Stimulated activated naive CD8-positive, alpha-beta T cell treated with anti-CD3 and anti-CD28 coated beads, Interleukin-15, Interleukin-2, amounts not matched to agents 100 U/mL and 50 U/mL, for 24 hours (primary cell): ENCODE measurements at regions not wholly inside any gene's neighbourhood (a gene's known extent, or its start where the extent isn't known, plus 50 kb on each side); places are given as distances from the start of the nearest gene placed in this dataset.
"Not testable (repeated sequence)": the region's sequence is repeated elsewhere in the genome, so short reads cannot be mapped to it uniquely, and the experiment has no call there.

Experiments
- ATAC-seq: fragments of 150-1000 bp; cut with Tn5 transposase; one replicate; pipeline ENCODE4 v1.10.0; 2021
- DNase-seq: peaks from one replicate; pipeline ENCODE4 v3.0.0; 2021

GRCh38 chr3:190988102-190988501 lies 125.6 kb upstream of the GMNC start:
- DNase-seq: no peak
- no peak for ATAC-seq

GRCh38 chr3:190984502-190985244 lies 122.2 kb upstream of the GMNC start:
- DNase-seq (no peak), ATAC-seq (no peak)

GRCh38 chr3:190983875-190984274 lies 121.4 kb upstream of the GMNC start:
- no peak for DNase-seq
- no peak for ATAC-seq

GRCh38 chr3:190973771-190974170 lies 111.3 kb upstream of the GMNC start:
- no peak for DNase-seq
- ATAC-seq: no peak

- no peak for ATAC-seq
Measured at GRCh38 chr3:190972840-190973270, 110.4 kb upstream of the GMNC start.

GRCh38 chr3:190972196-190972595 lies 109.7 kb upstream of the GMNC start:
- DNase-seq (no peak), ATAC-seq (no peak)

More at GRCh38 chr3:190972840-190973270, 110.4 kb upstream of the GMNC start:
- no peak for DNase-seq

GRCh38 chr3:190970560-190970959 lies 108.1 kb upstream of the GMNC start:
- DNase-seq (no peak), ATAC-seq (no peak)

- DNase-seq (no peak), ATAC-seq (no peak)
Measured at GRCh38 chr3:190968616-190969015, 106.1 kb upstream of the GMNC start.

GRCh38 chr3:190964931-190965330 lies 102.4 kb upstream of the GMNC start:
- not testable (repeated sequence) for DNase-seq, ATAC-seq

GRCh38 chr3:190959077-190959476 lies 96.6 kb upstream of the GMNC start:
- no peak for ATAC-seq
- no peak for DNase-seq

GRCh38 chr3:190941694-190942260 lies 79.3 kb upstream of the GMNC start:
- no peak for DNase-seq
- ATAC-seq: no peak

- ATAC-seq, DNase-seq: not testable (repeated sequence)
Measured at GRCh38 chr3:190934616-190935015, 72.1 kb upstream of the GMNC start.

GRCh38 chr3:190926619-190927018 lies 64.1 kb upstream of the GMNC start:
- ATAC-seq: no peak
- DNase-seq: no peak

GRCh38 chr3:190912736-190913135 lies 50.2 kb upstream of the GMNC start:
- DNase-seq: no peak
- no peak for ATAC-seq
